BLaER1 treated with 17β-estradiol and CSF1 and Interleukin-3, amounts not matched to agents 10 nM and 100 nM (cell line): ENCODE measurements at regions not wholly inside any gene's neighbourhood (a gene's known extent, or its start where the extent isn't known, plus 50 kb on each side); places are given as distances from the start of the nearest gene placed in this dataset.

Experiments used
- H3K27ac ChIP-seq, 11 experiments: shearing (Covaris generic); formaldehyde crosslinking; 2 replicates each; pipeline ENCODE4 v1.8.1; 2022
- H3K27me3 ChIP-seq, 11 experiments: shearing (Covaris generic); formaldehyde crosslinking; 2 replicates each; pipeline ENCODE4 v1.8.1; 2022
- H3K36me3 ChIP-seq, 11 experiments: shearing (Covaris generic); formaldehyde crosslinking; 2 replicates each; pipeline ENCODE4 v1.8.1; 2022
- H3K4me1 ChIP-seq, 10 experiments: shearing (Covaris generic); formaldehyde crosslinking; 2 replicates each; pipeline ENCODE4 v1.8.1; 2022
- H3K4me2 ChIP-seq, 11 experiments: shearing (Covaris generic); formaldehyde crosslinking; 2 replicates each; pipeline ENCODE4 v1.8.1; 2022
- H3K4me3 ChIP-seq, 10 experiments: shearing (Covaris generic); formaldehyde crosslinking; 2 replicates each; pipeline ENCODE4 v1.8.1; 2022
- H3K9ac ChIP-seq, 11 experiments: shearing (Covaris generic); formaldehyde crosslinking; 2 replicates each; pipeline ENCODE4 v1.8.1; 2022
- H3K9me3 ChIP-seq, 11 experiments: shearing (Covaris generic); formaldehyde crosslinking; replicated peaks in 1 of 11; 2 replicates each; pipeline ENCODE4 v1.8.1; 2022
- H4K20me1 ChIP-seq, 11 experiments: shearing (Covaris generic); formaldehyde crosslinking; 2 replicates each; pipeline ENCODE4 v1.8.1; 2022
- Cebpa-rat ChIP-seq, 11 experiments: shearing (Covaris generic); IDR thresholded peaks; 2 replicates each; pipeline ENCODE4 v1.8.1; 2022

DNA sequence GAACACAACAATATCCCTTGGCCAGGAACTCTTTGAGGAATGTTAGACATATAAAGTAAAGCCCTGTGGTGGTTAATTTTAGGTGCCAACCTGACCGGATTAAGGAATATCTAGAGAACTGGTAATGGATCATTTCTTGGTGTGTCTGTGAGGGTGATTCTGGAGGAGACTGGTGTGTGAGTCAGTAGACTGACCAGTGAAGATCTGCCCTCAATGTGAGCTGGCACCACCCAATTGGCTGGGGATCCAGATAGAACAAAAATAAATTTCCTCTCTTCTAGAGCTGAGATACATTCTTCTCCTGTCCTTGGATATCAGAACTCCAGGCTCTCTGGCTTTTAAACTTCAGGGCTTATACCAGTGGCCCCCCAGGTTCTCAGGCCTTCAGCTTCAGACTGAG lies 56.2 kb upstream of the TNPO1 start:
- Histone ChIP-seq H3K4me1 (no peaks in the 10 kb centered on the region), H3K4me3 (no peak overlapping the region)

DNA sequence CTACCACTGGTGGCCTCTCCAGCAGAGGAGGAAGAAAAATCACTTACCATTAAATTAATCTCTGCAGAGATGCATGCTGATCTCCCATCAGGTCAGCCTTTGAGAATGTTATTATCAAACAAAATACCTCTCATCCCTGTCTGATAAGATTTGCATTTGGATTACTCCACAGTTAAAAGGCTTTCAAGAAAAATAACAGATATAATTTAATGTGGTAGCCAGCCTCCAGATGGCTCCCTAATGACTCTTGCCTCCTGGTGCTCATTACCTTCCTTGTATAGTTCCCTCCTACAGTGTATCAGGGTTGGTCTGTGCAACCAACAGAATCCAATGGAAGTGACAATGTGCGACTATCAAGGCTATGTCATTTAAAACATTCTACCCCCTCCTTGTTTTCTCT lies 63.6 kb upstream of the TNPO1 start:
- no peaks in the 10 kb centered on the region for H4K20me1 ChIP-seq
- no peaks in the 10 kb centered on the region for H3K9me3 ChIP-seq
- no peak overlapping the region for H3K9ac ChIP-seq
- H3K36me3 ChIP-seq = no peaks in the 10 kb centered on the region
- H3K4me2 ChIP-seq = no peak overlapping the region
- no peaks in the 10 kb centered on the region for H3K27me3 ChIP-seq
- no peaks in the 10 kb centered on the region for H3K4me1 ChIP-seq
- H3K4me3 ChIP-seq = no peak overlapping the region
- H3K27ac ChIP-seq = no peak overlapping the region
- TF ChIP-seq Cebpa-rat (IDR thresholded peaks at IDR 0.05) = no peak

More for the DNA sequence above, 56.2 kb upstream of the TNPO1 start:
- Histone ChIP-seq H3K4me2 (no peak overlapping the region), H3K9ac (no peak overlapping the region), H3K36me3 (no peaks in the 10 kb centered on the region), H3K9me3 (no peaks in the 10 kb centered on the region), H4K20me1 (no peaks in the 10 kb centered on the region), H3K27ac (no peak overlapping the region), H3K27me3 (no peaks in the 10 kb centered on the region)
- TF ChIP-seq Cebpa-rat (IDR thresholded peaks at IDR 0.05) = no peak

DNA sequence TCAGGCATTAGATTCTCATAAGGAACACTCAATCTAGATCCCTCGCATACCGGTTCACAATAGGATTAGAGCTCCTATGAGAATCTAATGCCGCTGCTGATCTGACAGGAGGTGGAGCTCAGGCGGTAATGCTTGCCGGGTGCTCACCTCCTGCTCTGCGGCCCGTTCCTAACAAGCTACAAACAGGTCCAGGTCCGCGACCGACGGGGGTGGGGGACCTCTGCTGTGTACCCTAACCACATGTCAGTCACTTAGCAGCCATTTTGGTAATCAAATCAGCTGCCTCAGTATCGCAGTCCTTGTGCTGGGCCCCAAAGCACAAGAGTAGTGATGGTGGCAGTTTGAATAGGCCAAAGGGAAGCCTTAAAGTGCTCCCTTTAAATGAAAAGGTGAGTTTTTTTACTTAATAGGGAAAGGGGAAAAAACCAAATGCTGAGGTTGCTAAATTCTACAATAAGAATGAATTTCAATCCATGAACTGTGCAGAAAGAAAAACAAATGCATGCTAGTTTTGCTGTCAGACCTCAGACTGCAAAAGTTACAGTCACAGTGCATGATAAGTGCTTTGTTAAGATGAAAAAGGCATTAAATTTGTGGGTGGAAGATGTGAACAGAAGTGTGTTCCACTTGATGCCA lies 67.0 kb upstream of the TNPO1 start:
- Histone ChIP-seq H3K36me3 (no peaks in the 10 kb centered on the region), H3K4me3 (no peak overlapping the region), H3K27ac (no peak overlapping the region), H3K4me2 (no peak overlapping the region), H3K9ac (no peak overlapping the region), H4K20me1 (no peaks in the 10 kb centered on the region), H3K9me3 (no peaks in the 10 kb centered on the region), H3K27me3 (no peaks in the 10 kb centered on the region), H3K4me1 (no peaks in the 10 kb centered on the region)
- TF ChIP-seq Cebpa-rat (IDR thresholded peaks at IDR 0.05) = no peak

DNA sequence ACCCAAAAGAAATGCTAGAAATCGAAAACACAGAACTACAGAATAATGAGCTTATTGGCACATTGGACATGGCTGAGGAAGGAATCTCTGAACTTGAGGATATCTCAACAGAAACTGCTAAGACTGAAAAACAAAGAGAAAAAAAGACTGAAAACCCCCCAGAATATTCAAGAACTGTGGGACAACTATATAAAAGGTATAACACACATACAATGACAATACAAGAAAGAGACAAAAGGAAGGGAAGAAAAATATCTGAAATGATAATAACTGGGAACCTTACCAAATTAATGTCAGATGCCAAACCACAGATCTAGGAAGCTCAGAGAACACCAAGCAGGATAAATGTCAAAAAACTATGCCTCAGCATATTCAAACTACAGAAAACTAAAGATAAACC lies 68.6 kb upstream of the TNPO1 start:
- Histone ChIP-seq H4K20me1 (no peaks in the 10 kb centered on the region), H3K36me3 (no peaks in the 10 kb centered on the region), H3K27me3 (no peaks in the 10 kb centered on the region), H3K4me3 (no peak overlapping the region), H3K27ac (no peak overlapping the region), H3K4me2 (no peak overlapping the region), H3K4me1 (no peaks in the 10 kb centered on the region), H3K9me3 (no peaks in the 10 kb centered on the region), H3K9ac (no peak overlapping the region)
- TF ChIP-seq Cebpa-rat (IDR thresholded peaks at IDR 0.05) = no peak

DNA sequence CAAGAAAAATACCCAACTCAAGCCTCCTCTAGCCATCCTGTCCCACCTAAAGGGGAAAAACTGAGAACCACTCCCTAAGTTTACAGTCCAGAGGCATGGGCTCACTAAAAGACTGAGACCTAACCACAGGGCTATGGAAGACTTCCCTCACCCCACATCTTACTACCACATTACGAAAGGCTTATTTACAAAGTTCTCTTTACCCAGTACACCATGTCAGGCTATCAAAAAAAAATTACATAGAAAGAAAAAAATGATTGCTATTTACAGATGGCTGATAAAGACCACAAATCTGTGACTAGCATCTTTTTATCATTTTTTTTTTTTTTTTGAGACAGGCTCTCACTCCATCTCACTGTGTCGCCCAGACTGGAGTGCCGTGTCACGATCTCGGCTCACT lies 69.7 kb upstream of the TNPO1 start:
- H4K20me1 ChIP-seq = no peaks in the 10 kb centered on the region
- H3K9ac ChIP-seq = no peak overlapping the region
- no peaks in the 10 kb centered on the region for H3K27me3 ChIP-seq
- H3K9me3 ChIP-seq = no peaks in the 10 kb centered on the region
- H3K27ac ChIP-seq = no peak overlapping the region
- H3K4me3 ChIP-seq = no peak overlapping the region
- no peaks in the 10 kb centered on the region for H3K36me3 ChIP-seq
- TF ChIP-seq Cebpa-rat (IDR thresholded peaks at IDR 0.05) = no peak
- H3K4me2 ChIP-seq = no peak overlapping the region
- H3K4me1 ChIP-seq = no peaks in the 10 kb centered on the region

DNA sequence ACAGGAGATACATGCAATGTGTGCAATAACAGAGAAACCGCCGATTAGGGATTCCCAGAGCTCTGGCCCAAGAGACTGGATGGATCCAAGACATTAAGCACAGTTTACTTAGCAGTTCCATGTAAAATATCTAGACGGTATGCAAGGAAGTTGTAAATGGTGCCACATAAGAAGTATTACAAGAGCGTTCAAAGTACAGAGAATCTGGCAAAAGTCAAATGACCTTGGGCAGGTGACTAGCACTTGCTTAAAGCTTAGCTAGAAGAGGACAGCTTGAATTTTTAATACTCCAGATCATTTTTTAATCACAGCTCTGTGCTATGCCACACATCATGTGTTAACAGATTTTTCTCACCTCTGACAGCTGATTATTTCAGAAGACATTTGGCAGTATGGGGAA lies 72.3 kb upstream of the TNPO1 start:
- no peaks in the 10 kb centered on the region for H3K4me1 ChIP-seq
- no peaks in the 10 kb centered on the region for H3K27me3 ChIP-seq
- no peak overlapping the region for H3K4me3 ChIP-seq
- no peak for TF ChIP-seq Cebpa-rat (IDR thresholded peaks at IDR 0.05)
- no peaks in the 10 kb centered on the region for H3K36me3 ChIP-seq
- no peak overlapping the region for H3K4me2 ChIP-seq
- no peaks in the 10 kb centered on the region for H4K20me1 ChIP-seq
- H3K9me3 ChIP-seq = no peaks in the 10 kb centered on the region
- H3K9ac ChIP-seq = no peak overlapping the region
- H3K27ac ChIP-seq = no peak overlapping the region

- Histone ChIP-seq H3K9me3 (no peaks in the 10 kb centered on the region), H3K27me3 (no peaks in the 10 kb centered on the region), H4K20me1 (no peaks in the 10 kb centered on the region), H3K36me3 (no peaks in the 10 kb centered on the region), H3K27ac (no peak overlapping the region), H3K4me1 (no peaks in the 10 kb centered on the region), H3K9ac (no peak overlapping the region), H3K4me2 (no peak overlapping the region), H3K4me3 (no peak overlapping the region)
- no peak for TF ChIP-seq Cebpa-rat (IDR thresholded peaks at IDR 0.05)
Measured at GRCh38 chr5:72741805-72742204, 74.7 kb upstream of the TNPO1 start.

DNA sequence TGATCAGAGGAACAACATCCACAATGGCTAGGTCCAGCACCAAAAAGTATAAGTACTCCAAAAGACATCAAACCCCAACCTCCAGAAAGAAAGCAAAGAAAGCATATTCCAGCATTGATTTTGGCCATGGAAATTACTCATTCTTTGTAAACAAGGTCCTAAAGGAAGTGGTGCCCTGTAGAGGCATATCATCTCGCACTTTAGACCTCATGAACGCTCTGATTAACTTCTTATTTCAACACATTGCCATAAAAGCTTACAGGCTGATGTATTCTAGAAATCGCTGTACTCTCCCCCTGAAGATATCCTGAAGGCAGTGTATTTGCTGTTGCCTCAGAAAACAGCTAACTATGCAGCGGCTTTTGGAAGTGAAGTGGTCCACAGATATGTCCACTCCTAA lies 82.7 kb upstream of the TNPO1 start:
- Histone ChIP-seq H3K36me3 (no peaks in the 10 kb centered on the region), H3K27me3 (no peaks in the 10 kb centered on the region), H3K4me1 (no peaks in the 10 kb centered on the region), H3K4me2 (no peak overlapping the region), H4K20me1 (no peaks in the 10 kb centered on the region), H3K4me3 (no peak overlapping the region), H3K27ac (no peak overlapping the region), H3K9me3 (0 out of 22 replicates have a peak, but pooled peaks cover 0 to 3% (median 0%) of the 10 kb centered on the region in 11 experiments), H3K9ac (no peak overlapping the region)
- TF ChIP-seq Cebpa-rat (IDR thresholded peaks at IDR 0.05) = no peak

- 0 out of 22 replicates have a peak, but pooled peaks cover 0 to 5% (median 0%) of the 10 kb centered on the region in 11 experiments for H3K9me3 ChIP-seq
- H3K27me3 ChIP-seq = no peaks in the 10 kb centered on the region
- no peak overlapping the region for H3K4me3 ChIP-seq
- no peaks in the 10 kb centered on the region for H3K36me3 ChIP-seq
- no peak overlapping the region for H3K27ac ChIP-seq
- TF ChIP-seq Cebpa-rat (IDR thresholded peaks at IDR 0.05) = no peak
- H3K9ac ChIP-seq = no peak overlapping the region
- no peaks in the 10 kb centered on the region for H3K4me1 ChIP-seq
- H3K4me2 ChIP-seq = no peak overlapping the region
- H4K20me1 ChIP-seq = no peaks in the 10 kb centered on the region
Measured at GRCh38 chr5:72723581-72723980, 92.9 kb upstream of the TNPO1 start.

GRCh38 chr5:72722792-72723452 lies 93.5 kb upstream of the TNPO1 start:
- no peak overlapping the region for H3K4me2 ChIP-seq
- no peak overlapping the region for H3K9ac ChIP-seq
- H3K4me3 ChIP-seq = no peak overlapping the region
- TF ChIP-seq Cebpa-rat (IDR thresholded peaks at IDR 0.05) = no peak
- H3K27me3 ChIP-seq = no peaks in the 10 kb centered on the region
- H3K4me1 ChIP-seq = no peaks in the 10 kb centered on the region
- no peaks in the 10 kb centered on the region for H3K36me3 ChIP-seq
- H4K20me1 ChIP-seq = no peaks in the 10 kb centered on the region
- no peak overlapping the region for H3K27ac ChIP-seq
- 0 out of 22 replicates have a peak, but pooled peaks cover 0 to 5% (median 0%) of the 10 kb centered on the region in 11 experiments for H3K9me3 ChIP-seq
